Hepatocyte (in vitro differentiated cells): ENCODE measurements at regions not wholly inside any gene's neighbourhood (a gene's known extent, or its start where the extent isn't known, plus 50 kb on each side); places are given as distances from the start of the nearest gene placed in this dataset.

Experiments
- CTCF ChIP-seq: fragments of 200-600 bp; sonication (generic); IDR thresholded peaks from 2 replicates; pipeline ENCODE4 v1.5.1; 2016; ENCODE audit warnings: antibody characterized with exemption, mild to moderate bottlenecking; ENCODE audit not compliant: poor library complexity
- EZH2 ChIP-seq: fragments of 200-600 bp; sonication (generic); IDR thresholded peaks from 2 replicates; pipeline ENCODE4 v1.6.1; 2016; ENCODE audit warnings: antibody characterized with exemption, mild to moderate bottlenecking, borderline replicate concordance

DNA sequence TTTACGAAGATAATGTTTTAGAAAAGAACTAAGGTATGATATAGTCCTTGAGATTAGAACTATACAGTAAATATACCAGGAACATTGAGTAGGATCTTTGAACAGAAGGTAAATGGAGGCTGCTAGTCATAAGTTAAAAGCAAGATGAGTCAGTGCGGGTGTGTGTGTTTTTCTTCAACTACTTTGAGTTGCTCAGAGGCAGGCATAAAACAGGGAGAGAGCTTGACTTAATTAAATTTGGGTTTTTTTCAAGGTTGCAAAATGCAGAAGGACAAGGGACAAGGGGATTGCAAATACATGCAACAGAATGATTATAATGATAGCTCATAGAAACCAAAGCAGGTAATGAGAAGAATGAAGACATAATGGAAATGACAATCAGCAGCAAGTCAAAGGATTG, 815.1 kb downstream of the NCAM2 start:
- TF ChIP-seq CTCF (no peak), EZH2 (no peak)
